ACC112 (cell line): ENCODE measurements at regions not wholly inside any gene's neighbourhood (a gene's known extent, or its start where the extent isn't known, plus 50 kb on each side); places are given as distances from the start of the nearest gene placed in this dataset.
"Not testable (repeated sequence)": the region's sequence is repeated elsewhere in the genome, so short reads cannot be mapped to it uniquely, and the experiment has no call there.

Experiments
- H2AFZ ChIP-seq: fragments of 200-600 bp; sonication (generic); one replicate; pipeline ENCODE4 v1.6.0; 2017; ENCODE audit warnings: antibody characterized with exemption, low read length; ENCODE audit not compliant: unreplicated experiment
- H3K27ac ChIP-seq: fragments of 200-600 bp; sonication (generic); 2 replicates; pipeline ENCODE4 v1.5.1; 2014; ENCODE audit warnings: low read depth, mild to moderate bottlenecking, antibody characterized with exemption, low read length, moderate library complexity
- H3K27me3 ChIP-seq: fragments of 200-600 bp; sonication (generic); 2 replicates; pipeline ENCODE4 v1.6.1; 2014; ENCODE audit warnings: mild to moderate bottlenecking, antibody characterized with exemption, low read length, moderate library complexity, mixed read lengths; ENCODE audit not compliant: insufficient read depth
- H3K36me3 ChIP-seq: fragments of 200-600 bp; sonication (generic); 2 replicates; pipeline ENCODE4 v1.6.1; 2016; ENCODE audit warnings: mild to moderate bottlenecking, antibody characterized with exemption, low read length, moderate library complexity, mixed read lengths; ENCODE audit not compliant: insufficient read depth
- H3K4me1 ChIP-seq: fragments of 200-600 bp; sonication (generic); one replicate; pipeline ENCODE4 v1.6.1; 2016; ENCODE audit warnings: low read length, mixed read lengths; ENCODE audit not compliant: insufficient read depth, unreplicated experiment, control insufficient read depth
- H3K4me3 ChIP-seq: fragments of 200-600 bp; sonication (generic); 2 replicates; pipeline ENCODE4 v1.5.1; 2014; ENCODE audit warnings: mild to moderate bottlenecking, low read depth, low read length
- H3K79me2 ChIP-seq: fragments of 200-600 bp; sonication (generic); one replicate; pipeline ENCODE4 v1.6.0; 2016; ENCODE audit warnings: low read length; ENCODE audit not compliant: control insufficient read depth, unreplicated experiment, insufficient read depth

GRCh38 chr6:20340068-20340848, 61.4 kb upstream of the E2F3 start:
- Histone ChIP-seq H3K27ac (no peak overlapping the region), H2AFZ (no peak overlapping the region), H3K27me3 (peaks cover 17% of the 10 kb centered on the region; the same call in 1 of the 2 replicates), H3K79me2 (no peaks in the 10 kb centered on the region), H3K4me1 (no peaks in the 10 kb centered on the region), H3K4me3 (no peak overlapping the region), H3K36me3 (no peaks in the 10 kb centered on the region)

DNA sequence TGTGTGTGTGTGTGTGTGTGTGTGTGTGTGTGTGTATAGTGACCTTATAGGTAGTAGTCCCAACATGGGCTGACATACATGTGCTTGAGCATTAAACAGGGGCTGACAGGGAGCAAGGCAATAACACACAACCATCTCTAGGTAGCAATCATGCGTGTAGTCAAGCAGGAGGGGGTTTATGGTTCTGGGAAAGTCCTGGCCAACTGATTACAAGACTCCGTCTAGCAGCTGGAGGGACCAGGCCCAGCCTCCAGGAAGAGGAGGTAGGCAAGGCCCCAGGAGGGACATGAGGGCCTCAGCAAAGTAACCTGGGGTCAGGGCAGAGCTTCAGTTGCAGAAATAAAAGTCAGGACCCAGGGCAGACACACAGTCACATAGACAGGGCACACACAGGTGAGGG, 60.6 kb upstream of the E2F3 start:
- H3K4me1 ChIP-seq, result no peaks in the 10 kb centered on the region
- no peak overlapping the region for H3K4me3 ChIP-seq
- H3K79me2 ChIP-seq, result no peaks in the 10 kb centered on the region
- H3K27ac ChIP-seq, result no peak overlapping the region
- H3K27me3 ChIP-seq, result peaks cover 17% of the 10 kb centered on the region; the same call in 1 of the 2 replicates
- no peaks in the 10 kb centered on the region for H3K36me3 ChIP-seq
- no peak overlapping the region for H2AFZ ChIP-seq

GRCh38 chr6:20341564-20341963, 60.1 kb upstream of the E2F3 start:
- Histone ChIP-seq H3K27me3 (peaks cover 17% of the 10 kb centered on the region; the same call in 1 of the 2 replicates), H3K4me3 (no peak overlapping the region), H3K79me2 (no peaks in the 10 kb centered on the region), H2AFZ (no peak overlapping the region), H3K36me3 (no peaks in the 10 kb centered on the region), H3K27ac (no peak overlapping the region), H3K4me1 (no peaks in the 10 kb centered on the region)

DNA sequence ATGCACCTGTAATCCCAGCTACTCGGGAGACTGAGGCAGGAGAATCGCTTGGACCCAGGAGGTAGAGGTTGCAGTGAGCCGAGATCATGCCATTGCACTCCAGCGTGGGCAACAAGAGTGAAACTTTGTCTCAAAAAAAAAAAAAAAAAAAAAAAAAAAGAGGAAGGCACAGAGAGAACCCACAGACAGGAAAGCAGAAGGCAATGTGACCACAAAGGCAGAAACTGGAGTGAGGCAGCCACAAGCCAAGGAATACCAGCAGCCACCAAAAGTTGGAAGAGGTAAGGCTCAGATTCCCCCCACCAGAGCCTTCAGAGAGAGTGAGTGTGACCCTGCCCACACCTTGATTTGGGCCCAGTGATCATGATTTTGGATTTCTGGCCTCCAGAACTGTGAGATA, 54.7 kb upstream of the E2F3 start:
- peaks cover 17% of the 10 kb centered on the region; the same call in 1 of the 2 replicates for H3K27me3 ChIP-seq
- H2AFZ ChIP-seq, H3K4me3 ChIP-seq, H3K4me1 ChIP-seq, H3K36me3 ChIP-seq, H3K27ac ChIP-seq, H3K79me2 ChIP-seq: not testable (repeated sequence)

DNA sequence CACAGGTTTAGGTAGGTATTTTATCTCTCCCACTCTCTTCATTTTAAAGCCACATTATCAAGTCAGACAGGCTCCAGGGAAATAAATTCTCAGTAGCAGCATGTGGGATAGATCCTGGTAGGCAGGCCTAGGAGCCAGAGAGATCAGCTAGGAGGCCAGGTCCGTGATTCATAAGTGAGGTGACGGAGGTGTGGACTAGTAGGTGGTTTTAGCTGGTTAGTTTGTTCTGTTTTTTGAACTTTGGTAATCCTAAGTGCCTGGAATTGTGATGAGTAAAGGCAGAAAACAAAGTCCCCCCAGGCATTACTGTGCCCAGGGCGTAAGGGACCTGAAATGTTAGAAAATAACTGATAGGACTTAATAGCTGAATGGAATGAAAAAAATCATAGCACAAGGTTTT, 53.6 kb upstream of the E2F3 start:
- Histone ChIP-seq H3K79me2 (no peaks in the 10 kb centered on the region), H2AFZ (no peak overlapping the region), H3K4me1 (no peaks in the 10 kb centered on the region), H3K4me3 (no peak overlapping the region), H3K36me3 (no peaks in the 10 kb centered on the region), H3K27ac (no peak overlapping the region), H3K27me3 (peaks cover 11% of the 10 kb centered on the region; the same call in 1 of the 2 replicates)

DNA sequence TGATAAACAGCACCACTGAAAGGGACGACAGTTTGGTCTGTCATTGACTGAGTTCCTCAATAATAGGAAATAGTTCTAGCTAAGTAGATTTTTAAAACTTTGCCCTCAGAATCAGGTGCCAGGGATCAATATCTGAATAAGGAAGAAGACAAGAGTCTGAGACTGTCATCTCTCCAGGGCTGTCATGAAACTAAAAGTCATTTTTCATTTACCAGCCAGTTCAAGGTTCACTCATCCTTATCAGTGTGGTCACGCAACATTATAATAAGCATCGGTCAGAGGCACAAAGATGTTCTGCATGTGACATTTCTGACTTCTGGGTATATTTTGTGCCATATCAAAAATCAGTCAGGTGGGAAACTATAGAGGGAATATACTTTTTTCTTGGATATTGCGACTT, 52.5 kb upstream of the E2F3 start:
- Histone ChIP-seq H3K4me3 (no peak overlapping the region), H3K79me2 (no peaks in the 10 kb centered on the region), H3K27me3 (peaks cover 8% of the 10 kb centered on the region; the same call in 1 of the 2 replicates), H2AFZ (no peak overlapping the region), H3K36me3 (no peaks in the 10 kb centered on the region), H3K27ac (no peak overlapping the region), H3K4me1 (no peaks in the 10 kb centered on the region)

GRCh38 chr6:20350215-20350614, 51.5 kb upstream of the E2F3 start:
- H3K79me2 ChIP-seq, result no peaks in the 10 kb centered on the region
- no peak overlapping the region for H3K4me3 ChIP-seq
- H2AFZ ChIP-seq, result no peak overlapping the region
- H3K27ac ChIP-seq, result no peak overlapping the region
- H3K4me1 ChIP-seq, result no peaks in the 10 kb centered on the region
- H3K36me3 ChIP-seq, result no peaks in the 10 kb centered on the region
- H3K27me3 ChIP-seq, result peaks cover 1% of the 10 kb centered on the region; the same call in 1 of the 2 replicates

GRCh38 chr6:20351534-20351933, 50.1 kb upstream of the E2F3 start:
- Histone ChIP-seq H3K4me1 (no peaks in the 10 kb centered on the region), H3K27ac (no peak overlapping the region), H2AFZ (no peak overlapping the region), H3K79me2 (no peaks in the 10 kb centered on the region), H3K36me3 (no peaks in the 10 kb centered on the region), H3K4me3 (no peak overlapping the region), H3K27me3 (peaks cover under 1% of the 10 kb centered on the region; the same call in 1 of the 2 replicates)
